ENCODE measurements at regions not wholly inside any gene's neighbourhood (a gene's known extent, or its start where the extent isn't known, plus 50 kb on each side); places are given as distances from the start of the nearest gene placed in this dataset.

- TF ChIP-seq, protein P1, sequence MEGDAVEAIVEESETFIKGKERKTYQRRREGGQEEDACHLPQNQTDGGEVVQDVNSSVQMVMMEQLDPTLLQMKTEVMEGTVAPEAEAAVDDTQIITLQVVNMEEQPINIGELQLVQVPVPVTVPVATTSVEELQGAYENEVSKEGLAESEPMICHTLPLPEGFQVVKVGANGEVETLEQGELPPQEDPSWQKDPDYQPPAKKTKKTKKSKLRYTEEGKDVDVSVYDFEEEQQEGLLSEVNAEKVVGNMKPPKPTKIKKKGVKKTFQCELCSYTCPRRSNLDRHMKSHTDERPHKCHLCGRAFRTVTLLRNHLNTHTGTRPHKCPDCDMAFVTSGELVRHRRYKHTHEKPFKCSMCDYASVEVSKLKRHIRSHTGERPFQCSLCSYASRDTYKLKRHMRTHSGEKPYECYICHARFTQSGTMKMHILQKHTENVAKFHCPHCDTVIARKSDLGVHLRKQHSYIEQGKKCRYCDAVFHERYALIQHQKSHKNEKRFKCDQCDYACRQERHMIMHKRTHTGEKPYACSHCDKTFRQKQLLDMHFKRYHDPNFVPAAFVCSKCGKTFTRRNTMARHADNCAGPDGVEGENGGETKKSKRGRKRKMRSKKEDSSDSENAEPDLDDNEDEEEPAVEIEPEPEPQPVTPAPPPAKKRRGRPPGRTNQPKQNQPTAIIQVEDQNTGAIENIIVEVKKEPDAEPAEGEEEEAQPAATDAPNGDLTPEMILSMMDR (IDR thresholded peaks at IDR 0.05): no peak
- no peak for TF ChIP-seq EZH2 (IDR thresholded peaks at IDR 0.05; ENCODE audit: borderline replicate concordance, insufficient read depth, low read depth, low read length, poor library complexity, severe bottlenecking)
Observed at GRCh38 chr9:126153382-126153781, 173.2 kb upstream of the MVB12B start.
